WERI-Rb-1 (cell line): ENCODE measurements at regions not wholly inside any gene's neighbourhood (a gene's known extent, or its start where the extent isn't known, plus 50 kb on each side); places are given as distances from the start of the nearest gene placed in this dataset.

Source experiments
- DNase-seq: peaks from one replicate; pipeline ENCODE4 v3.0.0-alpha.2; 2020
- H3K27ac ChIP-seq: fragments of 250-450 bp; sonication (Bioruptor Pico); 2 replicates; pipeline ENCODE4 v1.5.1; 2020; ENCODE audit warnings: mild to moderate bottlenecking, moderate library complexity
- H3K27me3 ChIP-seq: fragments of 250-450 bp; sonication (Bioruptor Pico); 2 replicates; pipeline ENCODE4 v1.5.1; 2021; ENCODE audit warnings: mild to moderate bottlenecking, low read depth, moderate library complexity; ENCODE audit not compliant: insufficient read depth, severe bottlenecking
- H3K36me3 ChIP-seq: fragments of 250-450 bp; sonication (Bioruptor Pico); 2 replicates; pipeline ENCODE4 v1.5.1; 2020; ENCODE audit warnings: mild to moderate bottlenecking, moderate library complexity
- H3K4me3 ChIP-seq: 2 replicates; pipeline ENCODE4 v1.5.1; 2011; ENCODE audit warnings: low read depth, mild to moderate bottlenecking, control low read depth, low read length
- H3K9me3 ChIP-seq: fragments of 250-450 bp; sonication (Bioruptor Pico); 2 replicates; pipeline ENCODE4 v1.5.1; 2021; ENCODE audit warnings: mild to moderate bottlenecking, moderate library complexity; ENCODE audit not compliant: severe bottlenecking
- CTCF ChIP-seq: IDR thresholded peaks from 2 replicates; pipeline ENCODE4 v1.5.1; 2011; ENCODE audit warnings: low read depth, mild to moderate bottlenecking, control low read depth, inconsistent platforms, low read length

GRCh38 chr20:7449269-7449668 is 491.0 kb downstream of the HAO1 start:
- TF ChIP-seq CTCF = no peak
- no peak overlapping the region for H3K27ac ChIP-seq
- H3K4me3 ChIP-seq = no peak overlapping the region
- no peaks in the 10 kb centered on the region for H3K27me3 ChIP-seq
- no peaks in the 10 kb centered on the region for H3K36me3 ChIP-seq
- no peaks in the 10 kb centered on the region for H3K9me3 ChIP-seq
- no peak for DNase-seq

- no peaks in the 10 kb centered on the region for H3K9me3 ChIP-seq
- no peaks in the 10 kb centered on the region for H3K27me3 ChIP-seq
- no peaks in the 10 kb centered on the region for H3K36me3 ChIP-seq
- TF ChIP-seq CTCF = no peak
- no peak overlapping the region for H3K27ac ChIP-seq
- no peak for DNase-seq
- H3K4me3 ChIP-seq = no peak overlapping the region
Observed at GRCh38 chr20:7452890-7453289, 487.4 kb downstream of the HAO1 start.

GRCh38 chr20:7454047-7454446 is 486.2 kb downstream of the HAO1 start:
- H3K9me3 ChIP-seq = no peaks in the 10 kb centered on the region
- no peaks in the 10 kb centered on the region for H3K36me3 ChIP-seq
- no peak overlapping the region for H3K27ac ChIP-seq
- H3K4me3 ChIP-seq = no peak overlapping the region
- no peaks in the 10 kb centered on the region for H3K27me3 ChIP-seq
- DNase-seq = no peak
- no peak for TF ChIP-seq CTCF

- no peak for TF ChIP-seq CTCF
- Histone ChIP-seq H3K4me3 (no peak overlapping the region), H3K36me3 (no peaks in the 10 kb centered on the region), H3K27me3 (peaks cover 3% of the 10 kb centered on the region), H3K9me3 (no peaks in the 10 kb centered on the region), H3K27ac (no peak overlapping the region)
- DNase-seq = no peak
Observed at GRCh38 chr20:7458459-7458858, 481.8 kb downstream of the HAO1 start.

GRCh38 chr20:7459083-7459482 is 481.2 kb downstream of the HAO1 start:
- no peaks in the 10 kb centered on the region for H3K36me3 ChIP-seq
- H3K27me3 ChIP-seq = peaks cover 3% of the 10 kb centered on the region
- no peak overlapping the region for H3K27ac ChIP-seq
- no peak for TF ChIP-seq CTCF
- no peak overlapping the region for H3K4me3 ChIP-seq
- no peaks in the 10 kb centered on the region for H3K9me3 ChIP-seq
- no peak for DNase-seq

GRCh38 chr20:7463290-7463689 is 477.0 kb downstream of the HAO1 start:
- no peak for DNase-seq
- H3K9me3 ChIP-seq = no peaks in the 10 kb centered on the region
- peaks cover 3% of the 10 kb centered on the region for H3K27me3 ChIP-seq
- no peak overlapping the region for H3K27ac ChIP-seq
- TF ChIP-seq CTCF = no peak
- no peaks in the 10 kb centered on the region for H3K36me3 ChIP-seq
- no peak overlapping the region for H3K4me3 ChIP-seq
